HG03025 (cell line): ENCODE measurements at regions not wholly inside any gene's neighbourhood (a gene's known extent, or its start where the extent isn't known, plus 50 kb on each side); places are given as distances from the start of the nearest gene placed in this dataset.

ENCODE experiments used
- ATAC-seq: cut with Tn5 transposase; IDR thresholded peaks from one replicate; pipeline ENCODE4 v1.9.1; 2021; ENCODE audit warnings: mild to moderate bottlenecking, moderate library complexity; ENCODE audit not compliant: unreplicated experiment, low FRiP score

- ATAC-seq, result no peak
Observed at GRCh38 chr18:1875219-1875618, 696.1 kb downstream of the METTL4 start.

DNA sequence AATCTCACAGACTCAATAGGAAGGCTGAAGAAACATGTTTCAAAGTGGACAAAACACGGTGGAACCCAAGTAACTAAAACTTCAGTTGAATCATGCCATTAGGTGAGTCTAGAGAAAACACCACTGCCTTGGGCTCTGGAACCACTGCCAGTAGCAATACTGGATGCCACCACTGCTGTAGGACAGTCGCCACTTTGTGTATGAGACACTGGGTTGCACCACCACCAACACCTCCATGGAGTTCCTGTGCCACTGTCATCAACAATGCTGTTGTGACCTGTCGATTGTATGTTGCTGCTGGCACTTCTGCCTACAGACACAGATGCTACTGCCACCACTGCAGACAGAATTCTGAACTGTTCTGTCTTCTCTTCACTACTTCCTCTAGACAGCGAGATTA, 686.7 kb downstream of the METTL4 start:
- ATAC-seq, result no peak

DNA sequence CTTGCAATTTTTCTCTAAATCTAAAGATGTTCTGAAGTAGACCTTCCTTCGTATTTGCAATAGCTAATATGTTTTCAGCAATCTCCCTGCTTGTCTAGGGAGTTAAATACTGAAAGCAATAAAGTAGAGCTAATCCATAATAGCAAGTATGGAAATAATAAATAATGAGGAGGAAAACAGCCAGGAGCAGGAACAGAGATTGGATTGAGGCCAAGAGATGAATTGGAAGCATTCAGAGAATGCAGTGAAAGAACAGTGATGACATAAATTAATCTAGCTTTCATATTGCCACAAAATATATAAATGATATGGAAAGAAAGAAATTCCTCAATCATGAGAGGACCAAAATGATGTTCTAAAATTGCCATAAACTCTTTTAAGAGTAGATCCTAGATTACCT, 679.7 kb downstream of the METTL4 start:
- no peak for ATAC-seq

DNA sequence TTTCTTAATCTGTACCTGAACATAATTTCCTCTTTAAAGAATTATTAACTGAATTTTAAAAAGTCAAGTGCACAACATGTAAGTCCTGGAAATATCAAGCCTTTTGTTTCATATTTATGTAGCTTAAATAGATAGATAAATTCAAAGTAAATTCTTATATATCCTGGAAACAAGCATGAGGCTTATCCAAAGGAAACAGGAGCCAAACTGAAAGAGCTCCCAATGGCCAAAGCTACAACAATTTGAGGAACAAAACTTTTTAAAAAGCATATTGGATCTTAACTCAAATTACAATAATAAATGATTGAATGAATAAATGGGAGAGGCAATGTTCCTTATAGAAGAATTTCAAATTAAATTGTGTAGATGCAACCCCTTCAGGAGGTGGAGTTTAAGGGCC, 679.1 kb downstream of the METTL4 start:
- ATAC-seq, result no peak

DNA sequence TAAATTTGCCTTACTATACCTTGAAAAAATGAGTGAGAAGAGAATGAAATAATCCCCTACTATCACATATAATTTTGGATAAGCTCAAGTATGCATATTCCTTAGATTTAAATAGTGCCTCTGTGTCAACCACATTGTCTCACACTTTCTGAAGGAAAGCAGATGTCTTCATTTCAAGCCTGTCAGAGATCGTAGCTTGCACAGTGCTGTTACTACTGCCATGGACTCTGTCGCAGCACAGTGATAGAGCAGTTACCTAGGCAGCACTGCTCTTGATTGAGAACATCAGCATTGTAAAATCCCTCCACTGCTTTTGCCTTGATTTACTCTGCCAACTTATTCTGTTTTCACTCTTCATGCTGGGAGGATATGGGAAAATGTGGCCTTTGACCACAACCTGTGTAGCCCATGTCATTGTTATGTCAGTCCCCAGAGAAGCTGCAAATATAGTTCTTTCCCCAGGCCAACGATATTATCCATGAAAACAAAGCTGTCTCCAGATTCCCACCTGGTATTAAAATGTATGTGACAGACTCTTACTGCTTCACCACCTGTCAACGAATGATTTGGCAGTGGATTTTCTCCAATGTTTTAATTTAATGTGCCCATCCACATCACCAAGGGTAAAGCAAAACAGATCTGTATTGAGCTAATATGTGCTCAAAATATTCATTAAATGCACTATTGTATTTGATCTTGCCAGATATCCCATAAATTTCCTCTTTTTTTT, 675.7 kb downstream of the METTL4 start:
- ATAC-seq, result no peak

DNA sequence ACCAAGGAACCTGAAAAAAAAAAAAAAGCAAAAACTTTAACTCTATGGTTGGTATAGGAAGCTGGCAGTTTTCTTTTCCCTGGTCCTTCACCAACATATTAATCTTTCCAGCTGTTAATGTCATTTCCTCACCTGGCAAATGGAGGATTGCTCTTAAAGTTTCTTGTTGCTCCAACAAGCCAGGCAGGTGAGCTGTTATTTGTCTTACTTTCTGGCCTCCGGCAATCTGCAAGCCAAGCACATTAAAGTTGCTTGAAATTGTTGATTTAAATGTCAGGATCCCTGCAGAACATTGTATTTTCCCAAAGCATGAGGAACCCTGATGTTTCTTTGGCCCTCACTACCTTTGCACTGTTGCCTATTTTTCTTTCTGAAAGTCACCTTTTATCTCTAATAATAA, 664.9 kb downstream of the METTL4 start:
- no peak for ATAC-seq

GRCh38 chr18:1907470-1908206, 663.7 kb downstream of the METTL4 start:
- ATAC-seq, result no peak

DNA sequence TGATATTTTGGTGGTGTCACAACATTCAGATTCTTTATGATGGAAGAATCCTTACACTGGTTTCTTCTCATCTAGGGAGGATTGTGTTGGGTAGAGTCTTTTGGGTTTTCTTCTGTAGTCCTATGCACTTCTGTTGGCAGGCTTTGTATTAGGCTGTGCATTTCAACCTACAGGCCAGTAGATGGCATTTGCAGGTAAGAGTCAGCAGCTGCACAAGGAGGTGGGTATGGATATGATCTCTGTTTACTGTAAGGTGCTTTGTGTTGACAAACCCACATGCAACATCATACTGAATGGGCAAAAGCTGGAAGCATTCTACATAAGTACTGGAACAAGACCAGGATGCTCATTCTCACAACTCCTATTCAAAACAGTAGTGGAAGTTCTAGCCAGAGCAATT, 656.8 kb downstream of the METTL4 start:
- no peak for ATAC-seq

DNA sequence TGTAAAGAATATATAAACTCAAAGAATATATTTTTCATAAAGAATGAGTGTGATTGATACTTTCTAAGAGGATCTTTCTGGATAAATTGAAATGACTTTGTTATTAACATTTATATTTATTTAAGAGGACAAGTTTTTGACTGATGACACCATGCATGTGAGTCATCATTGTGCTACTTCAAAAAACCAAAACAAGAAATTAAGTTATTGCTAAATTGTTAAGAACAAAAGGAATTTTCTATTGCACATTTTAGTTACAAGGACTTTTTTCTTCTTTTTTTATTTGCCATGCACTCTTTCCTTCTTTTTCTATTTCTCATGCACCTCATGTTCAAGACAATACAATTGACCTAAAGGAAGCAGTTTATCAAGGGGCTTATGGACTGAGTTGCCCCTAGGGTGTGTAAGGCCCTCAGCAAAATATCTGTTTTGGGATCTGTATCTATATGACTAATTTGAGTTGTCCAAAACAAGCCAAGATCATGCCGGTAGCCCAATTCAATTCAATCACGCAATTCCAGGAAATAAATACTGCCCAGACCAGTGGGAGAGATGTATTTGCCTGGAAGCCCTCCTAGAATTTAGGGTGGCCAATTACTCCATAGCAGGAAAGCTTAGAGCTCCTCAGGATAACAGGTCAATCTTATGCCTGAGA, 654.3 kb downstream of the METTL4 start:
- no peak for ATAC-seq

DNA sequence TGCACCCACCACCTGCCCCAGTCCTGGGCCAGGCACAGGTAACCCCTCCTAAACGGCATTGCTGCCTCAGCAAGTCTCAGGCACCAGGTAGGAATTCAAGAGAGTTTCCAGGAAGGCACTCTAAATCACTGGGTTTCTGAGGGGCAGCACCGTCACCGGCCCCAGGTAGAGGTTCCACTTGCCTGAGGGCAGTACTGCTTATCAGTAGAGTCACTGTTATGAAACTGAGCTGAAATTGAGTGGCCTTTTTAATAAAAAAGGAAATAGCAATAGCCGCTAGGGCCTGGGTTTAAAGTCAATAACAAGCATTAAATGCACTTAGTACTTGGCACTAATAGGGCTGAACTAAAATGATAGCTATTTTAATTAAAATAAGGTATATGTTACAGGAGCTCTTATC, 653.7 kb downstream of the METTL4 start:
- ATAC-seq, result no peak

DNA sequence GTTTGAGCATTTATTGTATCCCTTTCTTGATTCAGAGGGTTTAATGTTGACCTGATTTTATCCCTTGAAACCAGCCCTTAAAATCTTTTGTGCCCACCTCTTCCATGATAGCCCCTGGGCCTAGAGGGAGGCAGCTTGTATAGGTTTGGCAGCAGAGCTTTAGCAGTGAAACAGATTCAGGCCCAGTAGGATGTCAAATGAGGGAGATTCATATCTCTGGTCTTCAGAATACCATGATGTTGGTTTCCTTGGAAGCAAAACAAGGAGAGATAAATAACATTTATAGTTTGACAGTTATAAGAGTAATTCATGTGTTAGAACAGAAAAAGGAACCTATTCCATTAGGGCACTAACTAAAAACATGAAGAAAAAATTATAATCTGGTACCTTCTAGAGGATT, 649.2 kb downstream of the METTL4 start:
- ATAC-seq, result no peak

GRCh38 chr18:1928711-1929110, 642.6 kb downstream of the METTL4 start:
- ATAC-seq, result no peak

- ATAC-seq, result no peak
Observed at GRCh38 chr18:1929720-1930119, 641.6 kb downstream of the METTL4 start.

- no peak for ATAC-seq
Observed at GRCh38 chr18:1930291-1931270, 640.7 kb downstream of the METTL4 start.

DNA sequence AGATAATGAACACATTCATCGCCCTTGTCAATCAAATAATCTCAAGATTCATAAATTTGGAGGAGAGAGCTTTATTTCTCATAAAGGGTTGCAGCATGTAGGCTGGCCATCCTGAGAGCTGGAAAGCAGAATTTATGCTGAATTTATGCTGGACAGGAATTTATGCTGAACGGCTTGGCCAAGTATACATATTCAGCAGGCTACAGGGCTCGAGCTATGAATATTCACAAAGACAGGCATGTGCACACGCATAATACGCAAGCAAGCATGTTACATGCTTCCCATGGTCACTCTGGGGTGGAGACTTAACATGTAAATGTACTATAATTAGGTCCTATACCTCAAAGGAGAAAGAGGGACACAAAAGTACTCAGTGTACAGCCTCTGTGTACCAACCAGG, 618.8 kb downstream of the METTL4 start:
- ATAC-seq, result no peak

- no peak for ATAC-seq
Observed at GRCh38 chr18:1954583-1955312, 616.6 kb downstream of the METTL4 start.

DNA sequence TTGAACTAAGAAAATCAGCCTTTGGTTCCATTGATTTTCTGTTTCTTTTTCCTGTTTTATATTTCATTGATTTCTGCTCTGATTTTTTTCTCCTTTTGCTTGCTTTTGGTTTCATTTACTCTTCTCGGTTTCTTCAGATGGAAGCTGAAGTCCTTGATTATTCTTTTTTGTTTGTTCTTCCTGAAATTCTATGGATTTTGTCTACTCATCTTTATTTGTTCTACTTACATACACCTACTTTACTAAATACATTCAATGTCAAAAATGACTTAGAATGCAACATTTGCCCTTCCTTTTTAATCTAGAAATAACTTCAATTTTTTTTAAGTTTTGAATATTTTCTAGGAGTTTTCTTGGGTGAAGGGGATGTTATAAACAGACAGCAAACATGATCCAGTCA, 612.5 kb downstream of the METTL4 start:
- ATAC-seq, result no peak

DNA sequence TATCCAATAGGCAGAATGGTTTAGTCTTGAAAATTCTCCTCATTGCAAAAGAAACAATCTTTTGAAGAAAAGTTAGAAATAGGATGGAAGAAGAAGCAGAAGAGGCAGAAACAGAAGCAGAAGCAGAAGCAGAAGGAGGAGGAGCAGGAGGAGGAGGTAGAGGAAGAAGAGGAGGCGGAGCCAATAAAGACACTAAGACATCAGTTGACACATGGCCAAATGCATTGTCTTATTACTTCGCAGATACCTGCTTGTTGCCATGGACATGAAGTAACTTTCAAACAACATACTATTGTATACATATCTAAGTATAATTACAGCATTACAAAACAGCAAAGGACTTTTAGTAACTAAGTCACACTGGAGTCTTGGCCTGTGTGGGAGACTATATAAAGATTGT, 606.3 kb downstream of the METTL4 start:
- ATAC-seq, result no peak

DNA sequence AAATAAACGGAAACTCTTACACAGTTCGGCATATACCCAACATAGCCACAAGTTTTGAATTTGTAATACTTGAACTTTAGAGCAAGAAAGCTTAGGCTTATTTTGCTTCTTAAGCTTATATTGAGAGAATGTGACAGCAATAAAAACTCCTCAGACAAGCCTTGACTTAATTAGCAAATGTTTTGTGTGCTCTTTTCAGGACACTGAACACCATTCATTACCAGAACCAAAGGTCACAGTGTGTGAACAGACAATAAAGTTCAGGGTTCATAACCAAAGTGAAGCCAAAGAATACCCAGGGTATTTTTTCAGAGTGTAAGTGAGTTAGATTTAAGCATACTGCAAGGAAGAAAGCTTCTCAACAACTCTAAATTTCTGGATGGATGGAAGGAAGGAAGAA, 605.8 kb downstream of the METTL4 start:
- no peak for ATAC-seq
